ENCODE measurements at regions not wholly inside any gene's neighbourhood (a gene's known extent, or its start where the extent isn't known, plus 50 kb on each side); places are given as distances from the start of the nearest gene placed in this dataset.

- no peak for TF ChIP-seq Cebpa-rat (IDR thresholded peaks at IDR 0.05)
- Histone ChIP-seq H3K4me2 (peak overlapping the region; percentile 76; the same call in 1 of the 2 replicates), H3K9ac (no peak overlapping the region), H4K20me1 (peaks cover 31% of the 10 kb centered on the region; the same call in 1 of the 2 replicates), H3K4me3 (no peak overlapping the region), H3K9me3 (0 out of 2 replicates have a peak, but pooled peaks cover under 1% of the 10 kb centered on the region), H3K36me3 (peaks cover 31% of the 10 kb centered on the region; the same call in 1 of the 2 replicates), H3K27me3 (no peaks in the 10 kb centered on the region), H3K4me1 (peaks cover 52% of the 10 kb centered on the region), H3K27ac (no peak overlapping the region; the same call in 1 of the 2 replicates)
These were observed 297.8 kb downstream of the PRL start for GRCh38 chr6:21999012-21999528.

- 0 out of 2 replicates have a peak, but pooled peaks cover 5% of the 10 kb centered on the region for H3K9me3 ChIP-seq
- no peaks in the 10 kb centered on the region for H3K27me3 ChIP-seq
- H3K36me3 ChIP-seq: peaks cover 37% of the 10 kb centered on the region; the same call in 1 of the 2 replicates
- no peak overlapping the region for H3K9ac ChIP-seq
- TF ChIP-seq Cebpa-rat (IDR thresholded peaks at IDR 0.05): no peak
- 0 out of 2 replicates have a peak overlapping the region, but pooled peaks have one; percentile 76 for H3K4me2 ChIP-seq
- peaks cover 31% of the 10 kb centered on the region; the same call in 1 of the 2 replicates for H4K20me1 ChIP-seq
- H3K4me3 ChIP-seq: no peak overlapping the region
- H3K27ac ChIP-seq: no peak overlapping the region
- peaks cover 52% of the 10 kb centered on the region for H3K4me1 ChIP-seq
These were observed 297.1 kb downstream of the PRL start for GRCh38 chr6:21999741-22000140.

GRCh38 chr6:22001396-22002027, 295.3 kb downstream of the PRL start:
- Histone ChIP-seq H3K27me3 (no peaks in the 10 kb centered on the region), H3K4me1 (peaks cover 40% of the 10 kb centered on the region), H3K4me2 (no peak overlapping the region), H3K9ac (no peak overlapping the region), H3K27ac (no peak overlapping the region), H4K20me1 (peaks cover 29% of the 10 kb centered on the region; the same call in 1 of the 2 replicates), H3K9me3 (0 out of 2 replicates have a peak, but pooled peaks cover 5% of the 10 kb centered on the region), H3K36me3 (peaks cover 52% of the 10 kb centered on the region), H3K4me3 (no peak overlapping the region)
- no peak for TF ChIP-seq Cebpa-rat (IDR thresholded peaks at IDR 0.05)

- peaks cover 21% of the 10 kb centered on the region; the same call in 1 of the 2 replicates for H4K20me1 ChIP-seq
- TF ChIP-seq Cebpa-rat (IDR thresholded peaks at IDR 0.05): no peak
- H3K9ac ChIP-seq: no peak overlapping the region
- peaks cover 64% of the 10 kb centered on the region for H3K36me3 ChIP-seq
- H3K4me2 ChIP-seq: no peak overlapping the region
- H3K9me3 ChIP-seq: 0 out of 2 replicates have a peak, but pooled peaks cover 8% of the 10 kb centered on the region
- H3K27me3 ChIP-seq: no peaks in the 10 kb centered on the region
- H3K4me3 ChIP-seq: no peak overlapping the region
- no peak overlapping the region for H3K27ac ChIP-seq
- H3K4me1 ChIP-seq: peaks cover 22% of the 10 kb centered on the region
These were observed 293.5 kb downstream of the PRL start for GRCh38 chr6:22003287-22003686.

GRCh38 chr6:22006795-22007194, 290.0 kb downstream of the PRL start:
- H3K27ac ChIP-seq: no peak overlapping the region
- H4K20me1 ChIP-seq: peaks cover 17% of the 10 kb centered on the region; the same call in 1 of the 2 replicates
- H3K27me3 ChIP-seq: no peaks in the 10 kb centered on the region
- H3K4me1 ChIP-seq: no peaks in the 10 kb centered on the region
- no peak overlapping the region for H3K9ac ChIP-seq
- H3K4me2 ChIP-seq: no peak overlapping the region
- 0 out of 2 replicates have a peak, but pooled peaks cover 8% of the 10 kb centered on the region for H3K9me3 ChIP-seq
- H3K4me3 ChIP-seq: no peak overlapping the region
- peaks cover 58% of the 10 kb centered on the region for H3K36me3 ChIP-seq
- no peak for TF ChIP-seq Cebpa-rat (IDR thresholded peaks at IDR 0.05)

- Histone ChIP-seq H3K9me3 (0 out of 2 replicates have a peak, but pooled peaks cover 8% of the 10 kb centered on the region), H3K27ac (no peak overlapping the region), H4K20me1 (peaks cover 17% of the 10 kb centered on the region; the same call in 1 of the 2 replicates), H3K4me1 (no peaks in the 10 kb centered on the region), H3K36me3 (peaks cover 65% of the 10 kb centered on the region), H3K4me2 (no peak overlapping the region), H3K9ac (no peak overlapping the region), H3K27me3 (no peaks in the 10 kb centered on the region), H3K4me3 (no peak overlapping the region)
- TF ChIP-seq Cebpa-rat (IDR thresholded peaks at IDR 0.05): no peak
These were observed 289.4 kb downstream of the PRL start for GRCh38 chr6:22007469-22007868.

GRCh38 chr6:22008248-22008836, 288.5 kb downstream of the PRL start:
- H3K4me1 ChIP-seq: no peaks in the 10 kb centered on the region
- H3K4me2 ChIP-seq: no peak overlapping the region
- no peaks in the 10 kb centered on the region for H3K27me3 ChIP-seq
- H4K20me1 ChIP-seq: peaks cover 17% of the 10 kb centered on the region; the same call in 1 of the 2 replicates
- H3K4me3 ChIP-seq: no peak overlapping the region
- no peak overlapping the region for H3K9ac ChIP-seq
- 0 out of 2 replicates have a peak, but pooled peaks cover 8% of the 10 kb centered on the region for H3K9me3 ChIP-seq
- no peak overlapping the region for H3K27ac ChIP-seq
- peaks cover 65% of the 10 kb centered on the region for H3K36me3 ChIP-seq
- no peak for TF ChIP-seq Cebpa-rat (IDR thresholded peaks at IDR 0.05)

GRCh38 chr6:22010102-22010501, 286.7 kb downstream of the PRL start:
- H3K4me1 ChIP-seq: no peaks in the 10 kb centered on the region
- no peaks in the 10 kb centered on the region for H3K27me3 ChIP-seq
- H3K9me3 ChIP-seq: 0 out of 2 replicates have a peak, but pooled peaks cover 3% of the 10 kb centered on the region
- H3K27ac ChIP-seq: no peak overlapping the region
- H3K4me2 ChIP-seq: no peak overlapping the region
- no peak overlapping the region for H3K9ac ChIP-seq
- peaks cover 64% of the 10 kb centered on the region for H3K36me3 ChIP-seq
- no peak overlapping the region for H3K4me3 ChIP-seq
- TF ChIP-seq Cebpa-rat (IDR thresholded peaks at IDR 0.05): no peak
- peaks cover 28% of the 10 kb centered on the region; the same call in 1 of the 2 replicates for H4K20me1 ChIP-seq

GRCh38 chr6:22015216-22015615, 281.6 kb downstream of the PRL start:
- no peak overlapping the region for H3K9ac ChIP-seq
- peaks cover 14% of the 10 kb centered on the region; the same call in 1 of the 2 replicates for H4K20me1 ChIP-seq
- no peaks in the 10 kb centered on the region for H3K27me3 ChIP-seq
- H3K4me1 ChIP-seq: peaks cover 5% of the 10 kb centered on the region; the same call in 1 of the 2 replicates
- H3K4me2 ChIP-seq: no peak overlapping the region
- H3K27ac ChIP-seq: no peak overlapping the region
- no peak for TF ChIP-seq Cebpa-rat (IDR thresholded peaks at IDR 0.05)
- H3K4me3 ChIP-seq: no peak overlapping the region
- peaks cover 65% of the 10 kb centered on the region for H3K36me3 ChIP-seq
- H3K9me3 ChIP-seq: no peaks in the 10 kb centered on the region

Measured in BLaER1 (cell line).